Thyroid gland (tissue), 4 donors: ENCODE measurements at regions not wholly inside any gene's neighbourhood (a gene's known extent, or its start where the extent isn't known, plus 50 kb on each side); places are given as distances from the start of the nearest gene placed in this dataset.

Experiments used
- DNase-seq, 2 donors: peaks; one replicate each; pipeline ENCODE4 v3.0.0-alpha.2; 2019
- H3K27ac ChIP-seq, 3 donors: fragments of 200-600 bp; sonication (generic); 1 replicate in 2 of 3; 2 replicates in 1 of 3; pipeline ENCODE4 v1.5.1; 2016 to 2019; ENCODE audit warnings: mild to moderate bottlenecking in 1 of 3, moderate library complexity in 1 of 3
- H3K27me3 ChIP-seq: fragments of 200-600 bp; sonication (generic); one replicate; pipeline ENCODE4 v1.5.1; 2019
- H3K36me3 ChIP-seq, 2 donors: fragments of 200-600 bp; sonication (generic); one replicate each; pipeline ENCODE4 v1.5.1; 2016 to 2019
- H3K4me1 ChIP-seq, 2 donors: fragments of 200-600 bp; sonication (generic); one replicate each; pipeline ENCODE4 v1.5.1; 2017 to 2019
- H3K4me3 ChIP-seq, 3 donors: fragments of 200-600 bp; sonication (generic); replicated peaks in 1 of 3; 1 replicate in 2 of 3; 2 replicates in 1 of 3; pipeline ENCODE4 v1.5.1; 2016; ENCODE audit warnings: mild to moderate bottlenecking in 1 of 3
- H3K9me3 ChIP-seq: fragments of 200-600 bp; sonication (generic); one replicate; pipeline ENCODE4 v1.5.1; 2017
- CTCF ChIP-seq, 6 experiments: fragments of 200-600 bp in 3 of 6; fragments of 450-650 bp in 3 of 6; sonication (generic) in 3 of 6; IDR thresholded peaks; one replicate each; pipeline ENCODE4 v1.5.1; 2016 to 2019; ENCODE audit warnings: antibody characterized with exemption in 6 of 6, mild to moderate bottlenecking in 2 of 6, inconsistent platforms in 1 of 6, moderate library complexity in 1 of 6
- POLR2A ChIP-seq, 2 donors: fragments of 450-650 bp; IDR thresholded peaks; one replicate each; pipeline ENCODE4 v1.6.1; 2017; ENCODE audit warnings: antibody characterized with exemption in 2 of 2, mild to moderate bottlenecking in 2 of 2, moderate library complexity in 1 of 2
- WGBS, 2 donors: methylation state at CpG; one replicate each; pipeline ENCODE4 v1.1.5; 2017; 5-methylcytosine and 5-hydroxymethylcytosine counted together
- intact Hi-C: fragments of 100-400 bp; cut with DNase I; formaldehyde crosslinking; loops from one replicate; pipeline ENCODE4 v1.15.1; 2023

- no peaks in the 10 kb centered on the region for H3K27me3 ChIP-seq
- intact Hi-C loops = no loop called here
- no peak overlapping the region for H3K27ac ChIP-seq
- H3K9me3 ChIP-seq = no peaks in the 10 kb centered on the region
- H3K4me1 ChIP-seq = no peaks in the 10 kb centered on the region
- DNase-seq = no peak
- 87 to 90% methylated on average over 7 of the region's 7 CpGs for WGBS, 2 donors
- TF ChIP-seq POLR2A (IDR thresholded peaks at IDR 0.05) (no peak), CTCF (IDR thresholded peaks at IDR 0.05) (no peak)
- no peak overlapping the region for H3K4me3 ChIP-seq
- H3K36me3 ChIP-seq = no peaks in the 10 kb centered on the region
Observed at GRCh38 chr6:14727494-14728395, 518.1 kb upstream of the JARID2 start.

- H3K27ac ChIP-seq = no peak overlapping the region
- DNase-seq = no peak
- H3K4me3 ChIP-seq = no peak overlapping the region
- H3K36me3 ChIP-seq = no peaks in the 10 kb centered on the region
- H3K27me3 ChIP-seq = no peaks in the 10 kb centered on the region
- no peaks in the 10 kb centered on the region for H3K4me1 ChIP-seq
- no peaks in the 10 kb centered on the region for H3K9me3 ChIP-seq
- 83 to 90% methylated on average over 8 to 10 of the region's 10 CpGs for whole genome bisulfite sequencing, 2 donors
- intact Hi-C loops = no loop called here
- no peak for TF ChIP-seq POLR2A (IDR thresholded peaks at IDR 0.05)
- TF ChIP-seq CTCF (IDR thresholded peaks at IDR 0.05) = no peak
Observed at GRCh38 chr6:14728396-14729024, 517.4 kb upstream of the JARID2 start.

- no peak for DNase-seq
- H3K4me1 ChIP-seq = no peaks in the 10 kb centered on the region
- H3K9me3 ChIP-seq = no peaks in the 10 kb centered on the region
- no peaks in the 10 kb centered on the region for H3K27me3 ChIP-seq
- no peak overlapping the region for H3K27ac ChIP-seq
- TF ChIP-seq POLR2A (IDR thresholded peaks at IDR 0.05) (no peak), CTCF (IDR thresholded peaks at IDR 0.05) (no peak)
- H3K4me3 ChIP-seq = no peak overlapping the region
- H3K36me3 ChIP-seq = no peaks in the 10 kb centered on the region
- intact Hi-C loops = no loop called here
- WGBS, 2 donors = 78 to 81% methylated on average over 13 of the region's 13 CpGs
Observed at GRCh38 chr6:14729129-14729871, 516.6 kb upstream of the JARID2 start.

- H3K4me3 ChIP-seq = no peak overlapping the region
- intact Hi-C loops = no loop called here
- no peak for DNase-seq
- no peak overlapping the region for H3K27ac ChIP-seq
- H3K36me3 ChIP-seq = no peaks in the 10 kb centered on the region
- 73 to 85% methylated on average over 9 of the region's 9 CpGs for WGBS, 2 donors
- H3K9me3 ChIP-seq = no peaks in the 10 kb centered on the region
- no peaks in the 10 kb centered on the region for H3K27me3 ChIP-seq
- TF ChIP-seq POLR2A (IDR thresholded peaks at IDR 0.05) (no peak), CTCF (IDR thresholded peaks at IDR 0.05) (no peak)
- H3K4me1 ChIP-seq = no peaks in the 10 kb centered on the region
Observed at GRCh38 chr6:14730654-14731053, 515.2 kb upstream of the JARID2 start.
